ENCODE measurements at regions not wholly inside any gene's neighbourhood (a gene's known extent, or its start where the extent isn't known, plus 50 kb on each side); places are given as distances from the start of the nearest gene placed in this dataset.

DNA sequence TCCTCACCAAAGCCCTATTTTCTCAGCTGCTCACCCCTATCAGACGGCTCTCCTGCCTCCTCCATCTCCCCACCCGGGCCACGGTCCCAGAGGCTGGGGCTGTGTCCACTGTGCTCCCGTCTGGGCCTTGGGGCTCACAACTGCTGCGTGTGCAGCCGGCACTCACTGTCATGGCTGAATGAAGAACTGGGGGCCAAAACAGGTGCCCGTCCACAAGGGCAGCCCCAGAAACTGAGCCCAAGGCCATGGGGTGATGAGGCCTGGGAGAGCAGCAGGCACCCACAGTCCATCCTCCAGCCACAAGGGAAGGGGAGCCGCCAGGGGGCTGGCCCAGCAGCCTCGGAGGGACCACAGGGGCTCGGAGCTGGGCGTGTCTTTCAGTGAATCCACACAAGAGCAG lies 159.5 kb downstream of the DLL1 start:
- no peak overlapping the region for H3K4me3 ChIP-seq
- peaks cover 0 to 28% (median 11%) of the 10 kb centered on the region in 4 donors for H3K4me1 ChIP-seq
- H3K36me3 ChIP-seq, result no peaks in the 10 kb centered on the region
- no peaks in the 10 kb centered on the region for H3K27me3 ChIP-seq
- no peak for TF ChIP-seq EP300 (IDR thresholded peaks at IDR 0.05)
- TF ChIP-seq, protein P1, sequence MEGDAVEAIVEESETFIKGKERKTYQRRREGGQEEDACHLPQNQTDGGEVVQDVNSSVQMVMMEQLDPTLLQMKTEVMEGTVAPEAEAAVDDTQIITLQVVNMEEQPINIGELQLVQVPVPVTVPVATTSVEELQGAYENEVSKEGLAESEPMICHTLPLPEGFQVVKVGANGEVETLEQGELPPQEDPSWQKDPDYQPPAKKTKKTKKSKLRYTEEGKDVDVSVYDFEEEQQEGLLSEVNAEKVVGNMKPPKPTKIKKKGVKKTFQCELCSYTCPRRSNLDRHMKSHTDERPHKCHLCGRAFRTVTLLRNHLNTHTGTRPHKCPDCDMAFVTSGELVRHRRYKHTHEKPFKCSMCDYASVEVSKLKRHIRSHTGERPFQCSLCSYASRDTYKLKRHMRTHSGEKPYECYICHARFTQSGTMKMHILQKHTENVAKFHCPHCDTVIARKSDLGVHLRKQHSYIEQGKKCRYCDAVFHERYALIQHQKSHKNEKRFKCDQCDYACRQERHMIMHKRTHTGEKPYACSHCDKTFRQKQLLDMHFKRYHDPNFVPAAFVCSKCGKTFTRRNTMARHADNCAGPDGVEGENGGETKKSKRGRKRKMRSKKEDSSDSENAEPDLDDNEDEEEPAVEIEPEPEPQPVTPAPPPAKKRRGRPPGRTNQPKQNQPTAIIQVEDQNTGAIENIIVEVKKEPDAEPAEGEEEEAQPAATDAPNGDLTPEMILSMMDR (IDR thresholded peaks at IDR 0.05), result no peak
- no peak for TF ChIP-seq POLR2A (IDR thresholded peaks at IDR 0.05)
- TF ChIP-seq POLR2AphosphoS5 (IDR thresholded peaks at IDR 0.05), result no peak
- H3K9me3 ChIP-seq, result no peaks in the 10 kb centered on the region
- peak; percentile 12 to 38 for DNase-seq
- no peak for ATAC-seq (ENCODE audit: low FRiP score in 2 of 2)
- no peak overlapping the region for H3K27ac ChIP-seq
- WGBS, 2 donors, result 73 to 87% methylated on average over 7 to 11 of the region's 11 CpGs

DNA sequence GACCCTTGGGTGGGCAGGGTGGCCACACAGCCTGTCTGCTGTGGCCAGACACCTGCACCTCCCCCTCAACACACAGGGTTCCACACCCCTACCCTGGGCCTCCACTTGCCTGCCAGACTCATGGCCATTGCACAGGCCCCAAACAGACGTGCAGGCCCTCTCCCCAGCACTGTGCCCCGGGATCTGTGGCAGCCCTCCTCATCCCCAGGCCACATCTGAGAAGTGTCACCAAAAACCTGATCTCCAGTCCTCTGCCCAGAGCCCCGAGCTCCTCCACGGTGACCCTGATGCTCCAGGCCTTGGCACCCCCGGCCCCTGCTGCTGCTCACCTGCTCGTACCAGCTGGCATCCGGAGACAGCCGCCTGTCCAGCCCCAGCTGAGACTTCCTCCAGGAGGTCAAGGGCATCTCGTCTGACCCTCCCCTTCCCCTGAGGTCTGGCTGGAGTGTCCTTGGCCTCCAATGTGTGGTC lies 160.1 kb downstream of the DLL1 start:
- 92% methylated on average over 9 of the region's 9 CpGs; no CpG with 5 or more reads in 1 of the 2 donors for WGBS, 2 donors
- ATAC-seq (ENCODE audit: low FRiP score in 2 of 2), result peak in 1 of 2 donors; percentile 21
- no peaks in the 10 kb centered on the region for H3K9me3 ChIP-seq

DNA sequence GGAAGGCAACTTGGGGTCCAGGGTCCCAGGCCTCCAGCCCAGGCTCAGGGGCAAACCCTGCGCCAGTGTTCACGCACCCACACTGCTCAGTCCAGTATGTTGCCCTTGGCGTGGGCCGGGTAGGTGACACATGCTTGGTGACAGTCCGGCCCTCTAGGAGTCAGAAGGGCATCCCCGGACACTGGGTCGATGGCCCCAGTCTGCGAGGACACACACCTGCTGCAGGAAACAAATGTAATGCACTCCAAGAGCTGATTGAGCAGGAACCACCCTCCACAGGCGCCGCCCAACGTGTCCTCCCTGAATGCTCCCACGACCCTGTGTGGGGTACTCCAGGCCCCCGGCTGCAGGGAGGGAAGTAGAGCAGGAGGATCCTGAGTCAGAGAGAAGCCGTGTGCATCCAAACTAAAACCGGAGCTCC lies 160.7 kb downstream of the DLL1 start:
- Histone ChIP-seq H3K27me3 (no peaks in the 10 kb centered on the region), H3K4me1 (peaks cover 0 to 30% (median 9%) of the 10 kb centered on the region in 4 donors), H3K4me3 (no peak overlapping the region), H3K9me3 (no peaks in the 10 kb centered on the region), H3K27ac (no peak overlapping the region), H3K36me3 (no peaks in the 10 kb centered on the region)
- TF ChIP-seq POLR2AphosphoS5 (IDR thresholded peaks at IDR 0.05), result no peak
- no peak for TF ChIP-seq EP300 (IDR thresholded peaks at IDR 0.05)
- TF ChIP-seq POLR2A (IDR thresholded peaks at IDR 0.05), result no peak
- TF ChIP-seq, protein P1 (IDR thresholded peaks at IDR 0.05), result no peak
- DNase-seq (peak in 1 of 2 donors; percentile 19), ATAC-seq (ENCODE audit: low FRiP score in 2 of 2) (peak in 1 of 2 donors; percentile 27)
- WGBS, 2 donors, result 66 to 90% methylated on average over 11 to 13 of the region's 15 CpGs

More for the DNA sequence above, 160.1 kb downstream of the DLL1 start:
- Histone ChIP-seq H3K4me1 (peaks cover 0 to 28% (median 9%) of the 10 kb centered on the region in 4 donors), H3K4me3 (no peak overlapping the region), H3K27ac (no peak overlapping the region), H3K27me3 (no peaks in the 10 kb centered on the region), H3K36me3 (no peaks in the 10 kb centered on the region)
- TF ChIP-seq POLR2AphosphoS5 (IDR thresholded peaks at IDR 0.05) (no peak), EP300 (IDR thresholded peaks at IDR 0.05) (no peak)
- TF ChIP-seq, protein P1 (IDR thresholded peaks at IDR 0.05), result no peak
- peak; percentile 20 to 68 for DNase-seq

DNA sequence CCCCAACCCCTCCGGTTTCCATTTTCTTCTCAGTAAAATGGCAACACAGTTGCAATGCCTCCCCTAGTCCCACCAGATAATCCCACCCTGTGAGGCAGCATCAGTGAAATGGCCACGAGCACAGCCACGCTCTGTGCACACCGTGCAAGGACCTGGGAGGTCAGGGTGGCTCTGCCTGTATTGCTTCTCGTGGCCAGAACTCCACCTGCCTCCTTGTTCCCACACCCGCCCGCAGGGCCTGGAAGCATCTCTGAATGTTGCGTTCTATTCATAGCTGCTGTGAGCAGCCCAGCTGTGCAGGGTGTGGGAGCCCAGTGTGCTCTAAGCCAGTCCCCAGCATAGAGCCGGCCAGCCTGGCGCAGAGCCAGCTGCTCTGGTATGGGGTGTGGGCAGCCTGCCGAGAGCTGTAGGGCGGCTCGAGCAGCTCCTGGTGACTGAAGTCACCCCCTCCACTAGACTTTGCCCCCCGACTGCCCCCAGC lies 161.1 kb downstream of the DLL1 start:
- no peaks in the 10 kb centered on the region for H3K27me3 ChIP-seq
- ATAC-seq (ENCODE audit: low FRiP score in 2 of 2) (peak; percentile 27 to 61), DNase-seq (peak; percentile 34 to 90)
- peaks cover 0 to 34% (median 10%) of the 10 kb centered on the region in 4 donors for H3K4me1 ChIP-seq
- TF ChIP-seq POLR2A (IDR thresholded peaks at IDR 0.05) (no peak), EP300 (IDR thresholded peaks at IDR 0.05) (no peak), POLR2AphosphoS5 (IDR thresholded peaks at IDR 0.05) (no peak)
- TF ChIP-seq, protein P1 (IDR thresholded peaks at IDR 0.05), result no peak
- no peak overlapping the region for H3K27ac ChIP-seq
- H3K36me3 ChIP-seq, result no peaks in the 10 kb centered on the region
- no peak overlapping the region for H3K4me3 ChIP-seq
- WGBS, 2 donors, result 42 to 60% methylated on average over 2 to 11 of the region's 14 CpGs
- no peaks in the 10 kb centered on the region for H3K9me3 ChIP-seq

Measured in upper lobe of left lung (tissue), 6 donors.